ENCODE measurements at regions not wholly inside any gene's neighbourhood (a gene's known extent, or its start where the extent isn't known, plus 50 kb on each side); places are given as distances from the start of the nearest gene placed in this dataset.

DNA sequence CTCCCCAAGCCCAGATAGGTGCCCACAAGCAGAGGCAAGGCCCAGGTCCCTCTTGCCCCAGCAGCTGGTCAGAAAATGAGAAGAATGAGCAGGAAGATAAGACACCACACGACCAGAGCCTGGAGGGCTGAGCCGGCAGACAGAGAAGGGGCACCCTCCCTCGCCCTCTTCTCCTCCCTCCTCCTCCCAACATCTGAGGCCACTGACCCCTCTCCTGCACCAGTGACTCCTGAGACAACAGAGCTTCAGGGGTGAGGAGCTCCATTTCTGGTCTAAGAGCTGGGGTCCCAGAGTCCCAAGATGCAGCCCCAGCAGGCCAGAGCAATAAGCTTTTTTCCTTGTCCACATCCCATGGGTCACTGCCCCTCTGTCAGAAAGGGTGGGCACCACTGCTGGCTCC, 159.2 kb downstream of the TRIM29 start:
- TF ChIP-seq CTCF (IDR thresholded peaks at IDR 0.05) (no peak), POLR2A (IDR thresholded peaks at IDR 0.05) (no peak)
